WTC11 (cell line): ENCODE measurements at regions not wholly inside any gene's neighbourhood (a gene's known extent, or its start where the extent isn't known, plus 50 kb on each side); places are given as distances from the start of the nearest gene placed in this dataset.

Experiments
- ATAC-seq: fragments of 200-7000 bp; cut with Tn5 transposase; 2 replicates; pipeline ENCODE4 v1.10.0; 2021; ENCODE audit warnings: mild to moderate bottlenecking, moderate library complexity
- CTCF ChIA-PET: fragments of 300-600 bp; sonication (Branson Sonifier 250); formaldehyde crosslinking; loops from one replicate; lab custom pipeline; 2021; ENCODE audit warnings: antibody characterized with exemption; lab: Charles Lee
- POLR2A ChIA-PET: fragments of 350-600 bp; sonication (Branson Sonifier 250); formaldehyde crosslinking; loops from one replicate; lab custom pipeline; 2021; ENCODE audit warnings: antibody characterized with exemption; lab: Charles Lee
- DNase-seq: peaks from one replicate; pipeline ENCODE4 v3.0.0; 2021; ENCODE audit warnings: low spot score
- H3K27ac Mint-ChIP-seq: 2 replicates; pipeline ENCODE4 v1.8.0; 2021; ENCODE audit warnings: mixed read lengths
- H3K27me3 Mint-ChIP-seq: 2 replicates; pipeline ENCODE4 v1.8.0; 2021; ENCODE audit warnings: low read depth, mild to moderate bottlenecking, moderate library complexity, mixed read lengths
- H3K36me3 Mint-ChIP-seq: 2 replicates; pipeline ENCODE4 v1.8.0; 2021; ENCODE audit warnings: mixed read lengths
- H3K4me1 Mint-ChIP-seq: 2 replicates; pipeline ENCODE4 v1.8.0; 2022; ENCODE audit warnings: mixed read lengths
- H3K4me3 Mint-ChIP-seq: 2 replicates; pipeline ENCODE4 v1.8.0; 2021; ENCODE audit warnings: mild to moderate bottlenecking, moderate library complexity, mixed read lengths
- H3K9me3 Mint-ChIP-seq: 2 replicates; pipeline ENCODE4 v1.8.0; 2021; ENCODE audit warnings: mixed read lengths
- ATF1 ChIP-seq: sonication (generic); formaldehyde crosslinking; IDR thresholded peaks from 2 replicates; pipeline ENCODE4 v1.8.1; 2023; ENCODE audit warnings: mild to moderate bottlenecking, moderate library complexity, missing genetic modification reagents
- ATF6 ChIP-seq: sonication (generic); formaldehyde crosslinking; IDR thresholded peaks from 2 replicates; pipeline ENCODE4 v1.8.1; 2023; ENCODE audit warnings: mild to moderate bottlenecking, missing genetic modification reagents
- CBFB ChIP-seq: sonication (generic); formaldehyde crosslinking; IDR thresholded peaks from 2 replicates; pipeline ENCODE4 v1.8.1; 2022; ENCODE audit warnings: mild to moderate bottlenecking, low read depth, missing genetic modification reagents
- CREB1 ChIP-seq: sonication (generic); formaldehyde crosslinking; IDR thresholded peaks from 2 replicates; pipeline ENCODE4 v1.8.0; 2023; ENCODE audit warnings: mild to moderate bottlenecking, missing genetic modification reagents
- CTCF ChIP-seq: fragments of 200-600 bp; IDR thresholded peaks from 2 replicates; pipeline ENCODE4 v1.8.0; 2022; ENCODE audit warnings: antibody characterized with exemption
- E2F4 ChIP-seq: sonication (generic); formaldehyde crosslinking; IDR thresholded peaks from 2 replicates; pipeline ENCODE4 v1.8.1; 2022; ENCODE audit warnings: low read depth, mild to moderate bottlenecking, moderate library complexity, missing genetic modification reagents, borderline replicate concordance
- EMX1 ChIP-seq: fragments of 250-450 bp; sonication (Bioruptor Pico); IDR thresholded peaks from 2 replicates; pipeline ENCODE4 v1.8.0; 2021; ENCODE audit warnings: mild to moderate bottlenecking
- ESRRA ChIP-seq: sonication (generic); formaldehyde crosslinking; IDR thresholded peaks from 2 replicates; pipeline ENCODE4 v1.8.1; 2022; ENCODE audit warnings: mild to moderate bottlenecking, missing genetic modification reagents, borderline replicate concordance
- FOXK1 ChIP-seq: sonication (generic); formaldehyde crosslinking; IDR thresholded peaks from 2 replicates; pipeline ENCODE4 v1.8.0; 2022; ENCODE audit warnings: mild to moderate bottlenecking, moderate library complexity, missing genetic modification reagents
- GRHL2 ChIP-seq: fragments of 250-450 bp; sonication (Bioruptor Pico); IDR thresholded peaks from 2 replicates; pipeline ENCODE4 v1.8.0; 2022; ENCODE audit warnings: mild to moderate bottlenecking, moderate library complexity; ENCODE audit not compliant: insufficient replicate concordance, severe bottlenecking
- JAZF1 ChIP-seq: fragments of 250-450 bp; sonication (Bioruptor Pico); IDR thresholded peaks from 2 replicates; pipeline ENCODE4 v1.9.0; 2021; ENCODE audit warnings: moderate library complexity, mild to moderate bottlenecking, inconsistent platforms
- KAT7 ChIP-seq: sonication (generic); formaldehyde crosslinking; IDR thresholded peaks from 2 replicates; pipeline ENCODE4 v1.8.1; 2023; ENCODE audit warnings: missing genetic modification reagents, mild to moderate bottlenecking, borderline replicate concordance
- MYBL2 ChIP-seq: sonication (generic); formaldehyde crosslinking; IDR thresholded peaks from 2 replicates; pipeline ENCODE4 v1.8.1; 2023; ENCODE audit warnings: mild to moderate bottlenecking, moderate library complexity, missing genetic modification reagents
- NFATC4 ChIP-seq: fragments of 250-450 bp; sonication (Bioruptor Pico); IDR thresholded peaks from 2 replicates; pipeline ENCODE4 v1.9.0; 2021; ENCODE audit warnings: mild to moderate bottlenecking
- NFE2L1 ChIP-seq: sonication (generic); formaldehyde crosslinking; IDR thresholded peaks from 2 replicates; pipeline ENCODE4 v1.8.1; 2023; ENCODE audit warnings: missing genetic modification reagents
- NR1H2 ChIP-seq: sonication (generic); formaldehyde crosslinking; IDR thresholded peaks from 2 replicates; pipeline ENCODE4 v1.9.0; 2021; ENCODE audit warnings: mild to moderate bottlenecking, moderate library complexity, missing genetic modification reagents
- PRDM15 ChIP-seq: sonication (generic); formaldehyde crosslinking; IDR thresholded peaks from 2 replicates; pipeline ENCODE4 v1.8.0; 2022; ENCODE audit warnings: missing genetic modification reagents
- TCF7 ChIP-seq: sonication (generic); formaldehyde crosslinking; IDR thresholded peaks from 2 replicates; pipeline ENCODE4 v1.8.0; 2022; ENCODE audit warnings: mild to moderate bottlenecking, low read depth, missing genetic modification reagents, moderate library complexity
- ZMAT4 ChIP-seq: fragments of 250-450 bp; sonication (Bioruptor Pico); IDR thresholded peaks from 2 replicates; pipeline ENCODE4 v1.9.0; 2021; ENCODE audit warnings: mild to moderate bottlenecking
- ZNF121 ChIP-seq: sonication (generic); formaldehyde crosslinking; IDR thresholded peaks from 2 replicates; pipeline ENCODE4 v1.8.0; 2023; ENCODE audit warnings: missing genetic modification reagents
- ZNF396 ChIP-seq: fragments of 250-450 bp; sonication (Bioruptor Pico); IDR thresholded peaks from 2 replicates; pipeline ENCODE4 v1.8.0; 2021; ENCODE audit warnings: mild to moderate bottlenecking, moderate library complexity, borderline replicate concordance
- TF ChIP-seq, protein P1 (sequence below): sonication (generic); formaldehyde crosslinking; IDR thresholded peaks from 2 replicates; pipeline ENCODE4 v1.8.0; 2022; ENCODE audit warnings: mild to moderate bottlenecking, missing genetic modification reagents
- TF ChIP-seq, protein P2 (sequence below): sonication (generic); formaldehyde crosslinking; IDR thresholded peaks from 2 replicates; pipeline ENCODE4 v1.8.1; 2022; ENCODE audit warnings: mild to moderate bottlenecking, missing genetic modification reagents, moderate library complexity, borderline replicate concordance
- TF ChIP-seq, protein P3 (sequence below): sonication (generic); formaldehyde crosslinking; IDR thresholded peaks from 2 replicates; pipeline ENCODE4 v1.8.1; 2023; ENCODE audit warnings: mild to moderate bottlenecking, missing genetic modification reagents, moderate library complexity
- TF ChIP-seq, protein P4 (sequence below): sonication (generic); formaldehyde crosslinking; IDR thresholded peaks from 2 replicates; pipeline ENCODE4 v1.8.0; 2022; ENCODE audit warnings: mild to moderate bottlenecking, missing genetic modification reagents

- no peak for TF ChIP-seq NFE2L1
- no peak for TF ChIP-seq GRHL2 (CRISPR knock-in tag)
- TF ChIP-seq E2F4 (CRISPR knock-in tag) = no peak
- TF ChIP-seq, protein P1, sequence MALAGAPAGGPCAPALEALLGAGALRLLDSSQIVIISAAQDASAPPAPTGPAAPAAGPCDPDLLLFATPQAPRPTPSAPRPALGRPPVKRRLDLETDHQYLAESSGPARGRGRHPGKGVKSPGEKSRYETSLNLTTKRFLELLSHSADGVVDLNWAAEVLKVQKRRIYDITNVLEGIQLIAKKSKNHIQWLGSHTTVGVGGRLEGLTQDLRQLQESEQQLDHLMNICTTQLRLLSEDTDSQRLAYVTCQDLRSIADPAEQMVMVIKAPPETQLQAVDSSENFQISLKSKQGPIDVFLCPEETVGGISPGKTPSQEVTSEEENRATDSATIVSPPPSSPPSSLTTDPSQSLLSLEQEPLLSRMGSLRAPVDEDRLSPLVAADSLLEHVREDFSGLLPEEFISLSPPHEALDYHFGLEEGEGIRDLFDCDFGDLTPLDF (CRISPR knock-in tag) = no peak
- TF ChIP-seq TCF7 (CRISPR knock-in tag) = no peak
- TF ChIP-seq ZNF121 (CRISPR knock-in tag) = no peak
- no peak for TF ChIP-seq CREB1 (CRISPR knock-in tag)
- TF ChIP-seq ZNF396 = no peak
- TF ChIP-seq JAZF1 = no peak
- no peak for TF ChIP-seq MYBL2
- TF ChIP-seq, protein P2, sequence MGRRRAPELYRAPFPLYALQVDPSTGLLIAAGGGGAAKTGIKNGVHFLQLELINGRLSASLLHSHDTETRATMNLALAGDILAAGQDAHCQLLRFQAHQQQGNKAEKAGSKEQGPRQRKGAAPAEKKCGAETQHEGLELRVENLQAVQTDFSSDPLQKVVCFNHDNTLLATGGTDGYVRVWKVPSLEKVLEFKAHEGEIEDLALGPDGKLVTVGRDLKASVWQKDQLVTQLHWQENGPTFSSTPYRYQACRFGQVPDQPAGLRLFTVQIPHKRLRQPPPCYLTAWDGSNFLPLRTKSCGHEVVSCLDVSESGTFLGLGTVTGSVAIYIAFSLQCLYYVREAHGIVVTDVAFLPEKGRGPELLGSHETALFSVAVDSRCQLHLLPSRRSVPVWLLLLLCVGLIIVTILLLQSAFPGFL (CRISPR knock-in tag) = no peak
- no peak for TF ChIP-seq EMX1
- no peak for TF ChIP-seq ESRRA (CRISPR knock-in tag)
- no peak for TF ChIP-seq PRDM15
- no peak for TF ChIP-seq KAT7 (CRISPR knock-in tag)
- no peak for TF ChIP-seq CTCF
- no peak for TF ChIP-seq FOXK1 (CRISPR knock-in tag)
- Mint-ChIP-seq H3K36me3 (no peaks in the 10 kb centered on the region), H3K27me3 (peaks cover 2% of the 10 kb centered on the region; the same call in 1 of the 2 replicates), H3K27ac (no peak overlapping the region), H3K4me3 (no peak overlapping the region), H3K9me3 (no peaks in the 10 kb centered on the region), H3K4me1 (peaks cover 43% of the 10 kb centered on the region)
- DNase-seq = no peak
- POLR2A ChIA-PET = no interaction called here
- CTCF ChIA-PET = no interaction called here
- no peak for ATAC-seq
These were observed 147.3 kb downstream of the OMA1 start for GRCh38 chr1:58399176-58399575.

- Mint-ChIP-seq H3K36me3 (no peaks in the 10 kb centered on the region), H3K27ac (no peak overlapping the region), H3K4me1 (peaks cover 43% of the 10 kb centered on the region), H3K27me3 (peaks cover 2% of the 10 kb centered on the region; the same call in 1 of the 2 replicates), H3K4me3 (no peak overlapping the region), H3K9me3 (no peaks in the 10 kb centered on the region)
- TF ChIP-seq ATF1 (CRISPR knock-in tag) (no peak), NR1H2 (CRISPR knock-in tag) (no peak), NFATC4 (no peak), ATF6 (CRISPR knock-in tag) (no peak), CREB1 (CRISPR knock-in tag) (no peak), CBFB (CRISPR knock-in tag) (no peak), ZMAT4 (no peak)
- TF ChIP-seq, protein P3, sequence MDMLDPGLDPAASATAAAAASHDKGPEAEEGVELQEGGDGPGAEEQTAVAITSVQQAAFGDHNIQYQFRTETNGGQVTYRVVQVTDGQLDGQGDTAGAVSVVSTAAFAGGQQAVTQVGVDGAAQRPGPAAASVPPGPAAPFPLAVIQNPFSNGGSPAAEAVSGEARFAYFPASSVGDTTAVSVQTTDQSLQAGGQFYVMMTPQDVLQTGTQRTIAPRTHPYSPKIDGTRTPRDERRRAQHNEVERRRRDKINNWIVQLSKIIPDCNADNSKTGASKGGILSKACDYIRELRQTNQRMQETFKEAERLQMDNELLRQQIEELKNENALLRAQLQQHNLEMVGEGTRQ = no peak
- TF ChIP-seq, protein P4, sequence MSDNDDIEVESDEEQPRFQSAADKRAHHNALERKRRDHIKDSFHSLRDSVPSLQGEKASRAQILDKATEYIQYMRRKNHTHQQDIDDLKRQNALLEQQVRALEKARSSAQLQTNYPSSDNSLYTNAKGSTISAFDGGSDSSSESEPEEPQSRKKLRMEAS (CRISPR knock-in tag) = no peak
- DNase-seq (no peak), ATAC-seq (no peak)
- CTCF ChIA-PET = no interaction called here
- POLR2A ChIA-PET = no interaction called here
These were observed 147.8 kb downstream of the OMA1 start for GRCh38 chr1:58398714-58399113.
